Gastrocnemius medialis (tissue), 4 donors: ENCODE measurements at regions not wholly inside any gene's neighbourhood (a gene's known extent, or its start where the extent isn't known, plus 50 kb on each side); places are given as distances from the start of the nearest gene placed in this dataset.
A peak's percentile ranks its signal among the peaks of the same experiment; 100 is the strongest.

Source experiments
- ATAC-seq, 2 donors: fragments of 150-250 bp; one replicate each; pipeline ENCODE4 v1.9.1; 2016
- DNase-seq, 2 donors: peaks; one replicate each; pipeline ENCODE4 v3.0.0-alpha.2; 2019
- H3K27ac ChIP-seq, 4 donors: fragments of 200-600 bp; sonication (generic); 1 replicate in 1 of 4; 2 replicates in 3 of 4; pipeline ENCODE4 v1.5.1; 2016 to 2018; ENCODE audit warnings: mild to moderate bottlenecking in 2 of 4, moderate library complexity in 1 of 4
- H3K27me3 ChIP-seq, 3 donors: fragments of 200-600 bp; sonication (generic) in 2 of 3; 1 replicate in 1 of 3; 2 replicates in 2 of 3; pipeline versions ENCODE4 v1.5.1 to v1.6.0; 2016 to 2019; ENCODE audit warnings: mild to moderate bottlenecking in 1 of 3, moderate library complexity in 1 of 3
- H3K36me3 ChIP-seq, 2 donors: fragments of 200-600 bp; sonication (generic) in 1 of 2; one replicate each; pipeline ENCODE4 v1.5.1; 2017 to 2018
- H3K4me1 ChIP-seq, 2 donors: fragments of 200-600 bp; sonication (generic) in 1 of 2; one replicate each; pipeline ENCODE4 v1.5.1; 2016 to 2017; ENCODE audit warnings: mild to moderate bottlenecking in 2 of 2
- H3K4me3 ChIP-seq, 4 donors: fragments of 200-600 bp; sonication (generic) in 3 of 4; 1 replicate in 1 of 4; 2 replicates in 3 of 4; pipeline ENCODE4 v1.5.1; 2016 to 2019; ENCODE audit warnings: mild to moderate bottlenecking in 2 of 4
- H3K9me3 ChIP-seq, 3 donors: fragments of 200-600 bp; sonication (generic) in 2 of 3; 1 replicate in 1 of 3; 2 replicates in 2 of 3; pipeline ENCODE4 v1.5.1; 2016 to 2019
- CTCF ChIP-seq, 5 experiments: fragments of 450-650 bp in 3 of 5; fragments of 200-600 bp in 2 of 5; sonication (generic) in 2 of 5; IDR thresholded peaks in 4 of 5; conservative IDR thresholded peaks in 1 of 5; 1 replicate in 4 of 5; 2 replicates in 1 of 5; pipeline ENCODE4 v1.5.1; 2016 to 2019; ENCODE audit warnings: antibody characterized with exemption in 5 of 5, mild to moderate bottlenecking in 3 of 5, moderate library complexity in 3 of 5
- POLR2A ChIP-seq, 2 donors: fragments of 450-650 bp; IDR thresholded peaks; one replicate each; pipeline ENCODE4 v1.6.1; 2017; ENCODE audit warnings: antibody characterized with exemption in 2 of 2, mild to moderate bottlenecking in 2 of 2, moderate library complexity in 2 of 2
- in situ Hi-C, 4 donors: fragments of 200-750 bp; cut with MboI; loops; one replicate each; pipeline versions ENCODE4 v1.15.0 to v1.8.0; 2017; ENCODE audit warnings: low sequenced_read_pairs in 4 of 4
- intact Hi-C: fragments of 100-400 bp; cut with DNase I; formaldehyde crosslinking; loops from one replicate; pipeline ENCODE4 v1.15.1; 2023; ENCODE audit warnings: low total_unique reads

GRCh38 chr2:200740907-200741306 is 70.8 kb upstream of the BZW1 start:
- in situ Hi-C loops: no loop called here
- intact Hi-C loops: no loop called here
- ATAC-seq: no peak

GRCh38 chr2:200741468-200742202 is 70.1 kb upstream of the BZW1 start:
- DNase-seq (no peak), ATAC-seq (peak in 1 of 2 donors; percentile 11)
- Histone ChIP-seq H3K27ac (peak overlapping the region; percentile 11 to 64 (median 37)), H3K27me3 (no peaks in the 10 kb centered on the region), H3K4me1 (peaks cover 0 to 4% of the 10 kb centered on the region in 2 donors), H3K4me3 (no peak overlapping the region), H3K36me3 (no peaks in the 10 kb centered on the region), H3K9me3 (no peaks in the 10 kb centered on the region)
- in situ Hi-C loops: no loop called here
- TF ChIP-seq POLR2A (IDR thresholded peaks at IDR 0.05) (no peak), CTCF (IDR thresholded peaks at IDR 0.05 in 4 of 5, conservative IDR thresholded peaks at IDR 0.05 in 1 of 5) (no peak)
- intact Hi-C loops: no loop called here

More at GRCh38 chr2:200740907-200741306, 70.8 kb upstream of the BZW1 start:
- TF ChIP-seq POLR2A (IDR thresholded peaks at IDR 0.05) (no peak), CTCF (IDR thresholded peaks at IDR 0.05 in 4 of 5, conservative IDR thresholded peaks at IDR 0.05 in 1 of 5) (no peak)
- Histone ChIP-seq H3K27ac (peak overlapping the region in 1 of 4 donors; percentile 53), H3K9me3 (no peaks in the 10 kb centered on the region), H3K36me3 (no peaks in the 10 kb centered on the region), H3K27me3 (no peaks in the 10 kb centered on the region), H3K4me3 (no peak overlapping the region), H3K4me1 (peaks cover 0 to 4% of the 10 kb centered on the region in 2 donors)
- DNase-seq: no peak

GRCh38 chr2:200742426-200742825 is 69.3 kb upstream of the BZW1 start:
- no peak for TF ChIP-seq CTCF (IDR thresholded peaks at IDR 0.05 in 4 of 5, conservative IDR thresholded peaks at IDR 0.05 in 1 of 5)
- no peak for TF ChIP-seq POLR2A (IDR thresholded peaks at IDR 0.05)
- Histone ChIP-seq H3K27ac (peak overlapping the region in 3 of 4 donors; percentile 11 to 64 (median 53)), H3K27me3 (no peaks in the 10 kb centered on the region), H3K9me3 (no peaks in the 10 kb centered on the region), H3K36me3 (no peaks in the 10 kb centered on the region), H3K4me1 (peaks cover 2 to 4% of the 10 kb centered on the region in 2 donors), H3K4me3 (no peak overlapping the region)
- peak in 1 of 2 donors; percentile 69 for DNase-seq
- ATAC-seq: peak; percentile 64 to 67
- intact Hi-C loops (no loop called here), in situ Hi-C loops (no loop called here)

GRCh38 chr2:200743042-200743676 is 68.6 kb upstream of the BZW1 start:
- in situ Hi-C loops (no loop called here), intact Hi-C loops (no loop called here)
- ATAC-seq (no peak), DNase-seq (no peak)
- Histone ChIP-seq H3K4me3 (no peak overlapping the region), H3K27me3 (no peaks in the 10 kb centered on the region), H3K9me3 (no peaks in the 10 kb centered on the region), H3K27ac (peak overlapping the region in 2 of 4 donors; percentile 11 to 64), H3K36me3 (no peaks in the 10 kb centered on the region), H3K4me1 (peaks cover 5% of the 10 kb centered on the region in 2 donors)
- no peak for TF ChIP-seq CTCF (IDR thresholded peaks at IDR 0.05 in 4 of 5, conservative IDR thresholded peaks at IDR 0.05 in 1 of 5)
- no peak for TF ChIP-seq POLR2A (IDR thresholded peaks at IDR 0.05)
